Endothelial cell of umbilical vein (primary cell): ENCODE measurements at regions not wholly inside any gene's neighbourhood (a gene's known extent, or its start where the extent isn't known, plus 50 kb on each side); places are given as distances from the start of the nearest gene placed in this dataset.

Source experiments
- BruUV-seq: library from RNA; stranded (reverse); fragments of 400-500 nt; replicated peaks from 2 replicates; lab custom pipeline; 2021; lab: Mats Ljungman, UMichigan
- CTCF ChIA-PET: fragments of 300-600, 350-600 bp; sonication (Branson Sonifier 250); formaldehyde crosslinking; loops from one replicate; lab custom pipeline; 2021; ENCODE audit warnings: antibody characterized with exemption, inconsistent platforms; lab: Charles Lee
- POLR2A ChIA-PET: fragments of 300-600, 350-600 bp; sonication (Branson Sonifier 250); formaldehyde crosslinking; loops from one replicate; lab custom pipeline; 2021; ENCODE audit warnings: antibody characterized with exemption, inconsistent platforms; lab: Charles Lee
- DNase-seq: peaks from one replicate; pipeline ENCODE4 v3.0.0-alpha.2; 2011; ENCODE audit warnings: low read depth, low spot score
- FAIRE-seq: peaks from 2 replicates; lab custom pipeline; 2011; peaks lifted over from hg19 to GRCh38; lab: Jason Lieb, UNC
- H2AFZ ChIP-seq: 2 replicates; pipeline ENCODE4 v1.6.0; 2012; ENCODE audit warnings: low read depth, low read length, control low read depth, inconsistent platforms
- H3K27ac ChIP-seq: 2 replicates; pipeline ENCODE4 v1.5.1; 2011; ENCODE audit warnings: low read depth, mild to moderate bottlenecking, control low read depth, low read length, moderate library complexity; ENCODE audit not compliant: insufficient read depth
- H3K27me3 ChIP-seq, 2 experiments: 2 replicates each; pipeline versions ENCODE4 v1.6.0 to v1.6.1; 2011; ENCODE audit warnings: low read length in 2 of 2, mixed read lengths in 1 of 2; ENCODE audit not compliant: control insufficient read depth in 2 of 2, insufficient read depth in 2 of 2
- H3K36me3 ChIP-seq, 2 experiments: 2 replicates in 1 of 2; 3 replicates in 1 of 2; pipeline ENCODE4 v1.5.1; 2011; ENCODE audit warnings: low read length in 2 of 2, mild to moderate bottlenecking in 1 of 2, moderate library complexity in 1 of 2; ENCODE audit not compliant: control insufficient read depth in 2 of 2, insufficient read depth in 2 of 2; ENCODE audit errors: extremely low read depth in 1 of 2
- H3K4me1 ChIP-seq: 3 replicates; pipeline ENCODE4 v1.5.1; 2011; ENCODE audit warnings: mild to moderate bottlenecking, low read length; ENCODE audit not compliant: control insufficient read depth, insufficient read depth; ENCODE audit errors: extremely low read depth
- H3K4me2 ChIP-seq: 2 replicates; pipeline ENCODE4 v1.6.1; 2011; ENCODE audit warnings: low read length, control low read depth, mixed read lengths; ENCODE audit not compliant: insufficient read depth
- H3K4me3 ChIP-seq, 3 experiments: fragments of 200-600 bp in 1 of 3; sonication (generic), shearing (Covaris generic) in 1 of 3; replicated peaks in 1 of 3; 2 replicates each; pipeline ENCODE4 v1.5.1; 2011 to 2016; ENCODE audit warnings: control low read depth in 3 of 3, low read length in 3 of 3, mild to moderate bottlenecking in 2 of 3, inconsistent platforms in 1 of 3, low read depth in 1 of 3, moderate library complexity in 1 of 3; ENCODE audit not compliant: insufficient read depth in 1 of 3
- H3K79me2 ChIP-seq: 2 replicates; pipeline ENCODE4 v1.6.0; 2012; ENCODE audit warnings: low read length, inconsistent platforms; ENCODE audit not compliant: control insufficient read depth, insufficient read depth
- H3K9ac ChIP-seq: replicated peaks from 2 replicates; pipeline ENCODE3; 2011; ENCODE audit warnings: low read length, control low read depth; ENCODE audit not compliant: insufficient read depth; ENCODE audit errors: extremely low read depth
- H3K9me1 ChIP-seq: replicated peaks from 3 replicates; pipeline ENCODE4 v1.6.0; 2011; ENCODE audit warnings: mild to moderate bottlenecking, low read length; ENCODE audit not compliant: control insufficient read depth, insufficient read depth; ENCODE audit errors: extremely low read depth
- H3K9me3 ChIP-seq: replicated peaks from 2 replicates; pipeline ENCODE4 v1.5.1; 2012; ENCODE audit warnings: low read length, inconsistent platforms; ENCODE audit not compliant: control insufficient read depth, insufficient read depth
- H4K20me1 ChIP-seq: replicated peaks from 2 replicates; pipeline ENCODE3; 2011; ENCODE audit warnings: mild to moderate bottlenecking, low read length; ENCODE audit not compliant: control insufficient read depth, insufficient read depth; ENCODE audit errors: extremely low read depth
- CTCF ChIP-seq, 2 donors: IDR thresholded peaks; 1 replicate in 1 of 2; 2 replicates in 1 of 2; pipeline ENCODE4 v1.5.1; 2011; ENCODE audit warnings: low read length in 2 of 2, mild to moderate bottlenecking in 2 of 2, moderate library complexity in 2 of 2, control low read depth in 1 of 2, inconsistent platforms in 1 of 2, low read depth in 1 of 2; ENCODE audit not compliant: insufficient read depth in 1 of 2; ENCODE audit errors: extremely low read depth in 1 of 2
- EZH2 ChIP-seq: IDR thresholded peaks from 2 replicates; pipeline ENCODE4 v1.6.1; 2012; ENCODE audit warnings: borderline replicate concordance, low read depth, mild to moderate bottlenecking, moderate library complexity, low read length, inconsistent platforms; ENCODE audit not compliant: severe bottlenecking
- FOS ChIP-seq: IDR thresholded peaks from 2 replicates; pipeline ENCODE4 v1.6.1; 2011; ENCODE audit warnings: mild to moderate bottlenecking, low read length, moderate library complexity, borderline replicate concordance; ENCODE audit not compliant: insufficient read depth
- GATA2 ChIP-seq: IDR thresholded peaks from 2 replicates; pipeline ENCODE4 v1.7.0; 2011; ENCODE audit warnings: low read depth, mild to moderate bottlenecking, moderate library complexity, mixed read lengths, low read length; ENCODE audit not compliant: insufficient read length, insufficient read depth
- MYC ChIP-seq: IDR thresholded peaks from one replicate; pipeline ENCODE4 v1.6.1; 2011; ENCODE audit warnings: mild to moderate bottlenecking, low read depth, low read length
- POLR2A ChIP-seq: IDR thresholded peaks from 2 replicates; pipeline ENCODE4 v1.6.1; 2012; ENCODE audit warnings: low read depth, mild to moderate bottlenecking, control low read depth, low read length
- dilution Hi-C: fragments of 300-500 bp; cut with MboI; formaldehyde crosslinking; loops from one replicate; pipeline ENCODE4 v1.15.0; 2019; ENCODE audit warnings: low sequenced_read_pairs; ENCODE audit not compliant: extremely low pct_ligation_motif_present
- intact Hi-C: fragments of 100-400 bp; cut with micrococcal nuclease; formaldehyde crosslinking; loops from one replicate; pipeline ENCODE4 v1.10.0; 2022

DNA sequence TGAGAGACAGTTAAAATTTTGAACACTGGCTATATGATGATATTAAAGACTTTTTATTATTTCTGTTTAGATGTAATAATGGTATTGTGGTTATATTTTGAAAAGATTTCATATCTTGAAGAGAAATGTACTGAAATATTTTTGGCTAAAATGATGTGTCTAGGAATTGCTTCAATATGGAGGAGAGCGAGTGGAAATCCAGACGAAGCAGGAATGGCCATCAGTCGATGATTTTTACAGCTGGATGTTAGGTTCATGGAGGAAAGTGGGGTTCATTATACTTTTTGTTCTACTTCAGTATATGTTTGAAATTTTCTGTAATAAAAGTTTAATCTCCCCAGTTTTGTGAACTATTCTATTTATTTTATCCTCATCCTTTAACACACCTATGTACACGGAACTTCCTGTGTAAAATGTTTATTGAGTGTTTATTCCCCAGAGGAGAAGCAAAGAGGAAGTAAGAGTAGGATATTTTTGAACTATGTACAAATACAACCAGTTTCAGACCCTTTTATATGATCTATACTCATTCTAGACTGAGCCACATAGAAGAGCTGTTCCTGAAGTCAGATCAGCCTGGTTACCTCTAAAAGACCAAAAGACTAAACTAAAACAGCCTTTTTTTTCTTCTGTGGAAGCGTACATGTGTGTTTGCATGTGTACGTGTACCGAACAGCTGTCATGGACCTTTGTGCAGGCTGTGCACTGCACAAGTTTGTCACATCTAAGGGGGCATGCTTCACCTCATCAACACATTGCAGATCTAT lies 211.0 kb upstream of the NUDT4 start:
- no peak for DNase-seq
- no peak overlapping the region for H2AFZ ChIP-seq
- no peak overlapping the region for H3K27ac ChIP-seq
- dilution Hi-C loops (no loop called here), intact Hi-C loops (no loop called here)
- no peak overlapping the region for H3K9ac ChIP-seq
- no peaks in the 10 kb centered on the region for H3K9me1 ChIP-seq
- TF ChIP-seq FOS, result no peak
- no peak for TF ChIP-seq GATA2
- TF ChIP-seq POLR2A, result no peak
- TF ChIP-seq CTCF (IDR thresholded peaks at IDR 0.05; ENCODE audit: extremely low read depth in 1 of 2, insufficient read depth in 1 of 2, low read depth in 1 of 2, low read length in 2 of 2), result no peak
- no peak for TF ChIP-seq EZH2
- TF ChIP-seq MYC, result no peak
- no peaks in the 10 kb centered on the region for H3K27me3 ChIP-seq
- FAIRE-seq, result no peak
- H4K20me1 ChIP-seq, result no peaks in the 10 kb centered on the region
- no peaks in the 10 kb centered on the region for H3K4me1 ChIP-seq
- no TSS peak for BruUV-seq
- ChIA-PET POLR2A (no interaction called here), CTCF (interaction anchor here (1.3 kb wide), 1 partner anchor 12 kb away, joined by 3 read pairs; no protein-coding TSS in a partner anchor)
- no peaks in the 10 kb centered on the region for H3K9me3 ChIP-seq
- no peak overlapping the region for H3K4me3 ChIP-seq
- no peak overlapping the region for H3K4me2 ChIP-seq
- no peaks in the 10 kb centered on the region for H3K36me3 ChIP-seq
- H3K79me2 ChIP-seq, result no peaks in the 10 kb centered on the region
